Peyer's patch (tissue), 4 donors: ENCODE measurements at regions not wholly inside any gene's neighbourhood (a gene's known extent, or its start where the extent isn't known, plus 50 kb on each side); places are given as distances from the start of the nearest gene placed in this dataset.

Experiments used
- CTCF ChIP-seq, 6 experiments: fragments of 450-650 bp in 4 of 6; fragments of 200-600 bp in 2 of 6; sonication (generic) in 1 of 6; IDR thresholded peaks; one replicate each; pipeline ENCODE4 v1.5.1; 2017 to 2019; ENCODE audit warnings: antibody characterized with exemption in 6 of 6, mild to moderate bottlenecking in 3 of 6, moderate library complexity in 1 of 6
- POLR2A ChIP-seq, 2 donors: fragments of 450-650 bp; IDR thresholded peaks; one replicate each; pipeline ENCODE4 v1.5.1; 2017; ENCODE audit warnings: antibody characterized with exemption in 2 of 2, mild to moderate bottlenecking in 2 of 2, moderate library complexity in 2 of 2

GRCh38 chr20:50372770-50373088 lies 137.5 kb upstream of the PTPN1 start:
- TF ChIP-seq CTCF (IDR thresholded peaks at IDR 0.05) (no peak), POLR2A (IDR thresholded peaks at IDR 0.05) (peak in 1 of 2 donors; percentile 23)
